GM18505 (cell line): ENCODE measurements at regions not wholly inside any gene's neighbourhood (a gene's known extent, or its start where the extent isn't known, plus 50 kb on each side); places are given as distances from the start of the nearest gene placed in this dataset.

ENCODE experiments used
- ATAC-seq: cut with Tn5 transposase; IDR thresholded peaks from one replicate; pipeline ENCODE4 v1.9.1; 2021; ENCODE audit not compliant: unreplicated experiment
- POLR2A ChIP-seq: IDR thresholded peaks from 4 replicates; pipeline ENCODE4 v1.6.1; 2011; ENCODE audit warnings: borderline replicate concordance; ENCODE audit not compliant: insufficient read depth, insufficient read length; ENCODE audit errors: extremely low read depth

DNA sequence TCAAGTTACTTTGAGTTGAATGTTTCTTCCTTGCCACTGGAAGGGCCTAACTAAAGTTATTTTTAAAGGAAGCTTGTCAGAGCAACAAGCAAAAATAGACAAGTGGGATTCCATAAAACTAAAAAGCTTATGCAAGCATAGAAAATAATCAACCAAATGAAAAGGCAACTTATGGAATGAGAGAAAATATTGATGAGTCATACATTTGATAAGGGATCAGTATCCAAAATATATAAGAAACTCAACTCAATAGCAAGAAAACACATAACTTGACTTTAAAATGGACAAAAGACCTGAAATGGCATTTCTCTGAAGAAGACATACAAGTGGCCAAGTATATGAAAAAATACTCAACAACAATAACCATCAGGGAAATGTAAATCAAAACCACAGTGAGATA, 264.5 kb upstream of the UBASH3B start:
- TF ChIP-seq POLR2A: no peak
- no peak for ATAC-seq

DNA sequence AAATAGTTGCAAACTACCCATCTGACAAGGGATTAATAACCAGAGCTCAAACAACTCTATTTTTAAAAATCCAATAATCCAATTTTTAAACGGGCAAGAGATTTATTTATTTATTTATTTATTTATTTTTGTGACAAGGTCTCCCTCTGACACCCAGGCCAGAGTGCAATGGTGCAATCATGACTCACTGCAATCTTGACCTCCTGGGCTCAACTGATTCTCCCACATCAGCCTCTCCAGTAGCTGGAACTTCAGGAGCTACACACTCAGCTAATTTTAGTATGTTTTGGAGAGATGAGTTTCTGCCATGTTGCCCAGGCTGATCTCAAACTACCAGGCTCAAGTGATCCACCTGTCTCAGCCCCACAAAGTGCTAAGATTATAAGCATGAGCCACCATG, 267.2 kb upstream of the BLID start:
- no peak for TF ChIP-seq POLR2A
- no peak for ATAC-seq

DNA sequence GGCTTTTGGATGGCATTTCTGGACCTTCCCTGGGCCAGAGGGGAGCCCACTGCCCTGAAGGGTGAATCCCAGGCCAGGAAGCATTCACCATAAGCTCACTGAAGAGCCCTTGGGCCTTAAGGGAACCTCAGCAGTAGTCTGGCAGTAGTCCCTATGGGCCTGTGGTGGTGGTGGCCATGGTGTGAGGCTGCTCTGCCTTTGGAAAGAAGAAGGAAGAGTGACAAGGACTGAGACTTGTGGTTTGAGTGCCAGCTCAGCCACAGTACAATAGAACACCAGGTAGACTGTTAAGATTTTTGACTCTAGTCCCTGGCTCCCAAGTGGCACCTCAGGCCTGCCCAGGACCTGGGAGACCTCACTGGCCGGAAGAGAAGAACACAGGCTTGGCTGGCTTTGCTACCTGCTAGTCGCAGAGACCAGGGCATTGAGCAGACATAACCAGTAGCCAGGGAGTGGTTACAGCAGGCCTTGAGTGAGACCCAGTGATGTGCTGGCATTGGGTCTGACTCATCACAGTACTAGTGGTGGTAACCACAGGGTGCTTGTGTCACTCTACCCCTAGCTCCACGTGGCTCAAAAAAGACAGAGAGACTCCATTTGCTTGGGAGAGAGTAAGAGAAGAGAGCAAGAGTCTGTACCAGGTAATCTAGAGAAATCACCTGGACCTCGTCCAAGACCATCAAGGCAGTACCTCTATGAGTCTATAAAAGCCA, 259.8 kb upstream of the BLID start:
- no peak for TF ChIP-seq POLR2A

DNA sequence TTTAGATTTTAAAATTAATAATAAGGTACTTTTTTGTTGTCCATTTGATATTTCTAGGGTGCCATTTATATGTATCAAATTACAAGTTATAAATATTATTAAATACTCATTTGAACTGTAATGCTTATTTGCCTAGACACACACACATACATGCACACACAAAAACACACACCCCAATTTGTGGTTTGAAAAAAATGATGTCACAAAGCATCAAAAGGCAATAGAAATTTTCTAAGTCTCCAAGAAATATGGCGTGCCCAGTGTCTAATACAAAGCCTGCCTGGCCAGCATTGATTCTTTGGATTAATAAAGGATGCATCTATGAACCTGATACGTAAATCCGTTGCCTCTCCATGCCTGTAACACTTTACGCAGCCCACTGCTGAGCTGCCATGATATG, 252.8 kb upstream of the BLID start:
- no peak for TF ChIP-seq POLR2A
- no peak for ATAC-seq

More for the DNA sequence above, 259.8 kb upstream of the BLID start:
- no peak for ATAC-seq

DNA sequence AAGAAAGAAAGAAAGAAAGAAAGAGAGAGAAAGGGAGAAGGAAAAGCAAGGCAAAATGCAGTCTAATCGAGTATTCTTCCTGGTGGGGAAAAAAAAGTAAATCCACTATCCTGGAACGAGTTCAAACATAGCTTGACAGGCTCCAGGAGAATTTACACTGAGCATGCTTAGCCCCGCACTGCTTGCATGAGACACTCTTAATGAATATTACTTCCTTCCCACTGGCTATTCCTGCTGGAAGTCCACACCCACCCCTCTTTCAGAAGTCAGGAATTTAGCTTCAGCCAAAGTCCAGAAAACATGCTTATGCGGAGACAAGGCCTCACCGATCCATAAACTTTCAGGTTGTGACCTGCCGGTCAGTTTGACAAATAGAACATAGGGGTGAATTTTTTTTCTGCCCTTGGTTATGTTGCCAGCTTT, 251.8 kb upstream of the BLID start:
- no peak for TF ChIP-seq POLR2A
- no peak for ATAC-seq

DNA sequence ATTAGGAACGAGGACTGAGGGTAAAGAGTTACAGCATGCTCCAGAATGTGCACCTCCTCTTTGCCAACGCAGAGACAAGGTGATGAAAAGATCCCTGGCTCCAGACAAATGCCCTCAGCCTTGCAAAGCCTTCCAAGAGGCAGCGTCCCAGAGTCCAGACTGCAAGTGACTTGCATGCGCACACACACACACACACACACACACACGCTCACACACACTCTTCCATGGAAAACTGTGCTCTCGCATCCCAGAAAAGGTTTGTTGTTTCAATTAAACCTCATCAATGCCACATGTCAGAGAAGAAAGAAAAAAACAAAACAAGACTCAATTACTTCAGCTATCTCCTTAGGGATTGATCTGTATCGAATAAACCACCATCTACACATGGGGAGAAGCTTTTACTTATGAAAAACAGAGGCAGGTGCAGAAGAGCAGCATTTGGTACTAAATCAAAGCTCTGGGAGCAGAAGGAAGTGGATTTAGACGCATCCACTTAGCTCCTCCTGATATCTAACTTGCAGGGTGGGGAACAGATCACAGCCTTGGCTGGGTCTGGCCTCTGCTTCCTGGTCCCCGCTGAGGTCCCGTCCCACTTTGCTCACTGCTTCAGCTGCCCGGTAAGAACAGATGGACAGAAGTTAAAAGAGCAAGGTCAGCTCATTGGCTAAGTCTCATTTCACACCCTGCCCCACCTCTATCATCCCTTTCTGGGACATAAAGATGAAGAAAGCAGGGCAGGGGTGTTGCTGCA, 249.8 kb upstream of the BLID start:
- TF ChIP-seq POLR2A: no peak
- no peak for ATAC-seq

DNA sequence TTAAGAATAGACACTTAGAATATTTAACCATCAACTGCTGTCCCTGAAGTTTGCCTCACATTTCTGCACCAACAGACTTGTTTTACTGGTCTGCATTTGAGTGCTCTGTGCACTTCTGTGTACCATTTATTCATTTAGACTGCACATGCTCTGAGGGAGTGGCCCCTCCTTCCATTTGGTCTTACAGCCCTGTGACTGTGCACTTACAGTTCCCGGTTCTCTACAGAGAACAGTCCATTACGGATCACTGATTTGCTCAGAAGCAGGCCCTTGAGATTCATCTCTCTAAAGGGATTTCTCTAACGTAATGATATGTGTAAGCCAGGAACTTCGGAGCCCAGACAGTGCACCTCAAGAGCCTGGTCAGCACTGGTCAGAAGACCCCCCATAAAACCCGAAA, 247.3 kb upstream of the BLID start:
- TF ChIP-seq POLR2A: no peak
- ATAC-seq: no peak

DNA sequence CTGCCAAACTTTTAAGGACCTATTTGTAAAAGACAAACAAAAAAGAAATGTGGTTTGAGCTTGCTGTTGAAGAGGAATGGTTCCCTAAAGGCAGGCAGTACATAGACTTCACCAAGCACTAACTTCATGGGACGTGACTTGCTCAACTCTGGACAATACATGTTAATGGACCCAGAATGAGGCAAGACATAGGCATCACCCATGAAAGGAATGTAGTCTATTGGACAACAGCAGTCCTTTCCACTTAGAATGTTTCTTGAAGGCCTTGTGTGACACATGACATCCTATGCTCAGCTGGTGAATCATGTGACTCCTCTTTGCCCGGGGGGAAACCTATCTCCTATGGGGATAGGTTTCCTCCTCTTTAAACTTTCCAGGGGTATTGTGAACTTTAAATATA, 246.4 kb upstream of the BLID start:
- no peak for TF ChIP-seq POLR2A
- no peak for ATAC-seq

DNA sequence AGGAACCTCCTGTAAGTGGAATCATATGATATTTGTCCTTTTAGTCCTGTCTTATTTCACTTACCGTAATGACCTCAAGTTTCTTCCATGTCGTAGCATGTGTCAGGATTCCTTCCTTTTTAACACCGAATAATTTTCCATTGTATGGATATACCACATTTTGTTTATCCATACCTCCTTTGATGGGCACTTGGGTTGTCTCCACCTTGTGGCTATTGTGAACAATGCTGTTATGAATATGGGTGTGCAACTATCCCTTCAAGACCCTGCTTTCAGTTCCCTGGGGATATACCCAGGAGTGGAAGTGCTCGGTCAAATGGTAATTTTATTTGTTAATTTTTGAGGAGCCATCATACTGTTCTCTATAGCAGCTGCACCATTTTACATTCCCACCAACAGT, 244.9 kb upstream of the BLID start:
- no peak for ATAC-seq
- no peak for TF ChIP-seq POLR2A

DNA sequence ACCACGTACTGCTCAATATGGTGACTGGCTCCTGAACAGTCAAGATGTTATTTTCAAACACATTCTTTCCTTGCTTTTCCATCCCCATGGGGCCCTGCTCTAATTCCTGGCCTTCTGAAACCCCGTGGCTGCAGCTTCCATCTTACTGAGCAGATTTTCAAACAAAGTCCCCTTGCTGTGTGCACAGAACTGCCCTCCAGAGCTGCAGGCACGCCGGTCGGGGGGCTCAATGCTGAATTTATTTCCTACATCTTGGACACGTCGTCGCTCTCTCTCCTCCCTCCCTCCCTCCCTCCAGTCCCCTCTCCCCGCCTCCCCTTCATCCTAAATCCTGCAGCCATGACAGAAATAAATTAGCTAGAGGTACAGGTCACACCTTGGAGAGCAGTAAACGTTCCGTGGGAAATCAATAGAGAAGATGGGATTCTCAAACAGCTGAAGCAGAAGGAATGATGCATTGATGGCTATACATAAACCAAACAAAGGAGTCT, 243.1 kb upstream of the BLID start:
- no peak for TF ChIP-seq POLR2A
- no peak for ATAC-seq

DNA sequence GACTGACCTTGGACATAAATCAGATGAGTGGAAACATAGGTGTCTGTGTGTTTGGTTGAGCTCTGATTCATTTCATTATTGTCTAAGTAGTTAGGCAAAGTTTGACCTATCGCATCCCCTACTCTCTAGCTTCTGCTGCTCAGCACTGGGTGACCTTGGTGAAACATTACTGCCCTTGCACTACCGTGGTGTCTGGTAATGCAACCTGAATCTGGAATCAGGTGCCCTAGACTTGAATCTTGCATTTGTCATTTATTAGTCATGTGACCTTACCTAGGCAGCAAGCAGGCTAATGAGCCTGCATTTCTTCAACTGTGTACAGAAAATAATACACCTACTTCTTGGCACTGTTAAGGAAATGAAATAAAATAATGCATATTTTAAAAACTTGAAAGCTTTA, 242.3 kb upstream of the BLID start:
- ATAC-seq: no peak
- TF ChIP-seq POLR2A: no peak

DNA sequence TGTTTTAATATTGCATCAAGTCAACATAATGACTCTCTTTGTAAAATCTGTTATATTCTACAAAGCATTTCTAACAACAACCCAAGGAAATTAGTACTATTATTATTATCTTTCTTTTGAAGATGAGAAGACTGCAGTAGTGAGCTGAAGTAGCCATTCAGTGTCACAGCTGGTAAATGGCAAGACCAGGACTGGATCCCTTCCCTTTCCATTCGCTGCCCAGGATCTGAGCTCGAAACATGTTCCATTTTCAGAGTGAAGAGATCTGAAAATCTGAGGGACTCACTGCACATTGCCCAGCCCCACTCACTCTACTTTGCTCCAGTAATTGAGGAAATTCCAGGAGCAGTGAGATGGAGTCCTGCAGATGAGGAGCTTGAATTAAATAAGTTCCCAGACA, 240.0 kb upstream of the BLID start:
- no peak for ATAC-seq
- no peak for TF ChIP-seq POLR2A

DNA sequence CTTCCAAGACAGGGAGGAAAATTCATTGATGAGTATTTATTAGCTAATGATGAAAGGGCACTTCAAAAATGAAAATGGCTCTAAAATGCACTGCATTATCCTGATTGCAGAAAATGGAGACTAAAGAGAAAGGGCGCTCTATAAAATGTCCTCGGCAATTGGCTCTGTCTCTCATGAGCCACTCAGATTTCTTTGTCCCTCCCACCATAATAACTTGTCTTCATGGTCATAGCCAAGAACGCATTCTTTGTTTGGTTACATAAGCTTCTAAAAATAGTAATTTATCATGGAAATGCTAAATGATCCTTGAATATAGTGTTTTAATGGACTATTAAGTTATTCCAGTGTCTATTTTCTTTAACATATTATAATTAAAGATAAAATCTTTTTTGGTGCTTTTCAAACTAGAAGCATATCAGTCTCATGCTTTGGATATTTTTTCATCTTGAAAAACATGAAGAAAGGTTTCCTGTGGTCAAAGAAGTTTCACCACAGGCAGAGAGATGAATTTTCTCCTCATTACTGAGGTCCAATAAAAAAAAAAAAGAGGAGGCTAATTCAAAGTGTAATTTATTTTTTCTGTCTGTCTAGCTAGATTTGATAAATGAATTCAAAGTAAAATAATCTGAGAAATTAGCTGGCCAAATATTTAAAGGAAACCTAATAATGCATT, 238.1 kb upstream of the BLID start:
- no peak for ATAC-seq
- TF ChIP-seq POLR2A: no peak

DNA sequence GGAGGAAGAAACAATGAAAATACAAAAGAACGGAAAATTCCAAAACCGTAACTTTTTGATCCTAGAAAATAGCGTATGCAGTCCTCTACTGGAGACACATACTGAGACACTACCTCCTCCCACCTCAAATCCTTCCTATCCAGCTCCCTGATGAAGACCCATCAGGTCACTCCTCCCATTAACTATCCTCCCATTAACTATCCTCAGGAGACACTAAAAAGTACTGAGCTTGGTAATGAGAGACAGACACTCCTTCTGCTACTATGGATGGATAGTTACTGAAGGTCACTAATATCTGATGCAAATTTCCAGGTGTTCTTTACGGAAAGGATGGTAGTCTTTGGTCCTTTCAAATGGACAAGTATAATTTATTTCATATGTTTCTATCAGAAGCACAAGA, 237.5 kb upstream of the BLID start:
- TF ChIP-seq POLR2A: no peak
- no peak for ATAC-seq
